Left cardiac atrium (tissue), 4 donors: ENCODE measurements at regions not wholly inside any gene's neighbourhood (a gene's known extent, or its start where the extent isn't known, plus 50 kb on each side); places are given as distances from the start of the nearest gene placed in this dataset.
A peak's percentile ranks its signal among the peaks of the same experiment; 100 is the strongest.
"Not testable (repeated sequence)": the region's sequence is repeated elsewhere in the genome, so short reads cannot be mapped to it uniquely, and the experiment has no call there.

Experiments used
- ATAC-seq, 2 donors: fragments of 200-7000 bp; cut with Tn5 transposase; one replicate each; pipeline ENCODE4 v1.9.1; 2020; ENCODE audit warnings: mild to moderate bottlenecking in 2 of 2, moderate library complexity in 2 of 2
- DNase-seq: peaks from one replicate; pipeline ENCODE4 v3.0.0-alpha.2; 2020
- intact Hi-C, 2 donors: fragments of 100-400 bp; cut with DNase I; formaldehyde crosslinking; loops; one replicate each; pipeline versions ENCODE4 v1.14.1 to v1.15.1; 2022 to 2023
- donor health status: DM: no; HTN: yes; CAD: no.
- donor health status: DM: no; HTN: yes; CAD: no; lungs with severe emphysema.
- donor health status: DM: yes; HTN: yes; CAD: no.
- donor health status: Dilated cardiomyopathy.

- DNase-seq: no peak
- intact Hi-C loops: loop anchor here in 1 of 2 donors (10.0 kb wide), 1 partner anchor 46 kb away; no protein-coding TSS in a partner anchor
- no peak for ATAC-seq
These were observed 174.8 kb upstream of the CXCL13 start for GRCh38 chr4:77430847-77431246.

GRCh38 chr4:77431546-77431945 lies 174.1 kb upstream of the CXCL13 start:
- intact Hi-C loops: loop anchor here in 1 of 2 donors (10.0 kb wide), 1 partner anchor 47 kb away; no protein-coding TSS in a partner anchor
- no peak for ATAC-seq
- no peak for DNase-seq

GRCh38 chr4:77432717-77433417 lies 172.8 kb upstream of the CXCL13 start:
- DNase-seq (no peak), ATAC-seq (no peak)
- intact Hi-C loops: loop anchor here in 1 of 2 donors (10.0 kb wide), 1 partner anchor 48 kb away; no protein-coding TSS in a partner anchor

- intact Hi-C loops: loop anchor here in 1 of 2 donors (10.0 kb wide), 1 partner anchor 49 kb away; no protein-coding TSS in a partner anchor
- DNase-seq (no peak), ATAC-seq (peak; percentile 85 to 86)
These were observed 172.2 kb upstream of the CXCL13 start for GRCh38 chr4:77433418-77433733.

- peak; percentile 43 for DNase-seq
- intact Hi-C loops: loop anchor here (1.0 to 10.0 kb wide), 2 partner anchors 49 to 50 kb away; no protein-coding TSS in a partner anchor
These were observed 171.1 kb upstream of the CXCL13 start for GRCh38 chr4:77434299-77435092.

GRCh38 chr4:77437079-77437478 lies 168.5 kb upstream of the CXCL13 start:
- intact Hi-C loops: loop anchor here in 1 of 2 donors (10.0 kb wide), 1 partner anchor 52 kb away; no protein-coding TSS in a partner anchor

More at GRCh38 chr4:77434299-77435092, 171.1 kb upstream of the CXCL13 start:
- peak; percentile 70 to 83 for ATAC-seq

GRCh38 chr4:77438549-77438948 lies 167.1 kb upstream of the CXCL13 start:
- intact Hi-C loops: loop anchor here in 1 of 2 donors (10.0 kb wide), 1 partner anchor 54 kb away; no protein-coding TSS in a partner anchor
- ATAC-seq (no peak), DNase-seq (no peak)

More at GRCh38 chr4:77437079-77437478, 168.5 kb upstream of the CXCL13 start:
- ATAC-seq (no peak), DNase-seq (no peak)

GRCh38 chr4:77443941-77444340 lies 161.7 kb upstream of the CXCL13 start:
- ATAC-seq: peak; percentile 36 to 65
- intact Hi-C loops: no loop called here

GRCh38 chr4:77445823-77446222 lies 159.8 kb upstream of the CXCL13 start:
- intact Hi-C loops: no loop called here
- DNase-seq (no peak), ATAC-seq (no peak)

More at GRCh38 chr4:77443941-77444340, 161.7 kb upstream of the CXCL13 start:
- no peak for DNase-seq

GRCh38 chr4:77446601-77447000 lies 159.0 kb upstream of the CXCL13 start:
- ATAC-seq (peak in 1 of 2 donors; percentile 54), DNase-seq (no peak)
- intact Hi-C loops: no loop called here

- intact Hi-C loops: no loop called here
- no peak for DNase-seq
- ATAC-seq: peak in 1 of 2 donors; percentile 68
These were observed 156.4 kb upstream of the CXCL13 start for GRCh38 chr4:77449171-77449570.

GRCh38 chr4:77450006-77450405 lies 155.6 kb upstream of the CXCL13 start:
- ATAC-seq (no peak), DNase-seq (no peak)
- intact Hi-C loops: no loop called here

GRCh38 chr4:77451530-77451929 lies 154.1 kb upstream of the CXCL13 start:
- DNase-seq: no peak
- intact Hi-C loops: no loop called here
- no peak for ATAC-seq

- ATAC-seq, intact Hi-C loops, DNase-seq: not testable (repeated sequence)
These were observed 153.5 kb upstream of the CXCL13 start for GRCh38 chr4:77452117-77452516.

- intact Hi-C loops: no loop called here
- ATAC-seq (peak in 1 of 2 donors; percentile 30), DNase-seq (no peak)
These were observed 151.7 kb upstream of the CXCL13 start for GRCh38 chr4:77453911-77454310.

- DNase-seq (no peak), ATAC-seq (no peak)
- intact Hi-C loops: no loop called here
These were observed 150.8 kb upstream of the CXCL13 start for GRCh38 chr4:77454858-77455257.

- not testable (repeated sequence) for ATAC-seq, DNase-seq
- intact Hi-C loops: loop anchor here in 1 of 2 donors (10.0 kb wide), 1 partner anchor 131 kb away; no protein-coding TSS in a partner anchor
These were observed 141.5 kb upstream of the CXCL13 start for GRCh38 chr4:77464100-77464499.

GRCh38 chr4:77465271-77465670 lies 140.3 kb upstream of the CXCL13 start:
- ATAC-seq: peak in 1 of 2 donors; percentile 56
- intact Hi-C loops: loop anchor here in 1 of 2 donors (10.0 kb wide), 1 partner anchor 130 kb away; no protein-coding TSS in a partner anchor

GRCh38 chr4:77466430-77466829 lies 139.2 kb upstream of the CXCL13 start:
- ATAC-seq: no peak
- intact Hi-C loops: loop anchor here in 1 of 2 donors (10.0 kb wide), 1 partner anchor 128 kb away; no protein-coding TSS in a partner anchor

More at GRCh38 chr4:77465271-77465670, 140.3 kb upstream of the CXCL13 start:
- DNase-seq: no peak

More at GRCh38 chr4:77466430-77466829, 139.2 kb upstream of the CXCL13 start:
- no peak for DNase-seq
